Activated T-helper 1 cell treated with anti-CD3 and anti-CD28 coated beads, Interleukin-12 subunit alpha, Interleukin-12 subunit beta, Interleukin-2, Interleukin-4 antibody, amounts not matched to agents 30 ng/mL and 10 ng/mL and 1 ng/mL, durations not matched to agents 14 hours and 24 hours and 36 hours (primary cell): ENCODE measurements at regions not wholly inside any gene's neighbourhood (a gene's known extent, or its start where the extent isn't known, plus 50 kb on each side); places are given as distances from the start of the nearest gene placed in this dataset.

Experiments
- DNase-seq: peaks from one replicate; pipeline ENCODE4 v3.0.0; 2021; ENCODE audit warnings: low spot score
- H3K27ac Mint-ChIP-seq: one replicate; pipeline ENCODE4 v1.8.0; 2021; ENCODE audit warnings: mild to moderate bottlenecking, mixed read lengths
- H3K27me3 Mint-ChIP-seq: one replicate; pipeline ENCODE4 v1.8.0; 2022; ENCODE audit warnings: mild to moderate bottlenecking, moderate library complexity, mixed read lengths; ENCODE audit not compliant: insufficient read depth
- H3K36me3 Mint-ChIP-seq: one replicate; pipeline ENCODE4 v1.8.0; 2021; ENCODE audit warnings: low read depth, mixed read lengths
- H3K4me1 Mint-ChIP-seq: one replicate; pipeline ENCODE4 v1.8.0; 2021; ENCODE audit warnings: low read depth, mixed read lengths
- H3K4me3 Mint-ChIP-seq: one replicate; pipeline ENCODE4 v1.8.0; 2021; ENCODE audit warnings: mild to moderate bottlenecking, moderate library complexity, mixed read lengths
- H3K9me3 Mint-ChIP-seq: one replicate; pipeline ENCODE4 v1.8.0; 2021; ENCODE audit warnings: mixed read lengths
- intact Hi-C: fragments of 100-400 bp; cut with micrococcal nuclease; formaldehyde crosslinking; loops from one replicate; pipeline ENCODE4 v1.15.1; 2024

GRCh38 chr3:76949462-76949861 lies 90.4 kb upstream of the ROBO2 start:
- Mint-ChIP-seq H3K4me1 (no peaks in the 10 kb centered on the region), H3K36me3 (no peaks in the 10 kb centered on the region), H3K4me3 (no peak overlapping the region), H3K9me3 (peaks cover 16% of the 10 kb centered on the region), H3K27ac (no peak overlapping the region), H3K27me3 (no peaks in the 10 kb centered on the region)
- no peak for DNase-seq
- intact Hi-C loops, result no loop called here

- DNase-seq, result no peak
- Mint-ChIP-seq H3K36me3 (no peaks in the 10 kb centered on the region), H3K4me1 (no peaks in the 10 kb centered on the region), H3K27ac (no peak overlapping the region), H3K9me3 (peaks cover 21% of the 10 kb centered on the region), H3K27me3 (no peaks in the 10 kb centered on the region), H3K4me3 (no peak overlapping the region)
- intact Hi-C loops, result no loop called here
Observed at GRCh38 chr3:76950590-76950989, 89.3 kb upstream of the ROBO2 start.

- intact Hi-C loops, result no loop called here
- no peaks in the 10 kb centered on the region for H3K4me1 Mint-ChIP-seq
- H3K9me3 Mint-ChIP-seq, result peaks cover 16% of the 10 kb centered on the region
- no peak overlapping the region for H3K4me3 Mint-ChIP-seq
- no peaks in the 10 kb centered on the region for H3K36me3 Mint-ChIP-seq
- no peaks in the 10 kb centered on the region for H3K27me3 Mint-ChIP-seq
- no peak overlapping the region for H3K27ac Mint-ChIP-seq
- DNase-seq, result no peak
Observed at GRCh38 chr3:76954412-76954811, 85.5 kb upstream of the ROBO2 start.

GRCh38 chr3:76958274-76958673 lies 81.6 kb upstream of the ROBO2 start:
- Mint-ChIP-seq H3K27ac (no peak overlapping the region), H3K27me3 (no peaks in the 10 kb centered on the region), H3K4me1 (no peaks in the 10 kb centered on the region), H3K9me3 (peaks cover 5% of the 10 kb centered on the region), H3K4me3 (no peak overlapping the region), H3K36me3 (no peaks in the 10 kb centered on the region)
- intact Hi-C loops, result no loop called here
- no peak for DNase-seq

- no peaks in the 10 kb centered on the region for H3K36me3 Mint-ChIP-seq
- no peaks in the 10 kb centered on the region for H3K27me3 Mint-ChIP-seq
- no peak overlapping the region for H3K27ac Mint-ChIP-seq
- intact Hi-C loops, result no loop called here
- H3K9me3 Mint-ChIP-seq, result peaks cover 4% of the 10 kb centered on the region
- H3K4me3 Mint-ChIP-seq, result no peak overlapping the region
- no peaks in the 10 kb centered on the region for H3K4me1 Mint-ChIP-seq
- no peak for DNase-seq
Observed at GRCh38 chr3:76958861-76959260, 81.0 kb upstream of the ROBO2 start.

- Mint-ChIP-seq H3K4me3 (no peak overlapping the region), H3K27me3 (no peaks in the 10 kb centered on the region), H3K9me3 (peaks cover 5% of the 10 kb centered on the region), H3K36me3 (no peaks in the 10 kb centered on the region), H3K4me1 (no peaks in the 10 kb centered on the region), H3K27ac (no peak overlapping the region)
- intact Hi-C loops, result no loop called here
- DNase-seq, result no peak
Observed at GRCh38 chr3:76961284-76961683, 78.6 kb upstream of the ROBO2 start.

GRCh38 chr3:76965122-76965725 lies 74.7 kb upstream of the ROBO2 start:
- intact Hi-C loops, result no loop called here
- Mint-ChIP-seq H3K4me3 (no peak overlapping the region), H3K36me3 (no peaks in the 10 kb centered on the region), H3K27ac (no peak overlapping the region), H3K4me1 (no peaks in the 10 kb centered on the region), H3K9me3 (peaks cover 10% of the 10 kb centered on the region), H3K27me3 (no peaks in the 10 kb centered on the region)
- no peak for DNase-seq

- peaks cover 10% of the 10 kb centered on the region for H3K9me3 Mint-ChIP-seq
- intact Hi-C loops, result no loop called here
- H3K4me3 Mint-ChIP-seq, result no peak overlapping the region
- H3K27me3 Mint-ChIP-seq, result no peaks in the 10 kb centered on the region
- H3K27ac Mint-ChIP-seq, result no peak overlapping the region
- H3K36me3 Mint-ChIP-seq, result no peaks in the 10 kb centered on the region
- no peak for DNase-seq
- no peaks in the 10 kb centered on the region for H3K4me1 Mint-ChIP-seq
Observed at GRCh38 chr3:76969471-76969870, 70.4 kb upstream of the ROBO2 start.

GRCh38 chr3:76969996-76970615 lies 69.8 kb upstream of the ROBO2 start:
- Mint-ChIP-seq H3K4me1 (no peaks in the 10 kb centered on the region), H3K36me3 (no peaks in the 10 kb centered on the region), H3K27me3 (no peaks in the 10 kb centered on the region), H3K9me3 (peaks cover 10% of the 10 kb centered on the region), H3K4me3 (no peak overlapping the region), H3K27ac (no peak overlapping the region)
- intact Hi-C loops, result no loop called here
- no peak for DNase-seq

- Mint-ChIP-seq H3K27ac (no peak overlapping the region), H3K4me1 (no peaks in the 10 kb centered on the region), H3K36me3 (no peaks in the 10 kb centered on the region), H3K27me3 (no peaks in the 10 kb centered on the region), H3K4me3 (no peak overlapping the region), H3K9me3 (no peaks in the 10 kb centered on the region)
- no peak for DNase-seq
- intact Hi-C loops, result no loop called here
Observed at GRCh38 chr3:76972624-76973296, 67.1 kb upstream of the ROBO2 start.

GRCh38 chr3:76976996-76977395 lies 62.9 kb upstream of the ROBO2 start:
- no peak for DNase-seq
- intact Hi-C loops, result no loop called here
- Mint-ChIP-seq H3K27me3 (no peaks in the 10 kb centered on the region), H3K9me3 (peaks cover 3% of the 10 kb centered on the region), H3K36me3 (no peaks in the 10 kb centered on the region), H3K4me3 (no peak overlapping the region), H3K27ac (no peak overlapping the region), H3K4me1 (no peaks in the 10 kb centered on the region)

GRCh38 chr3:76985645-76986044 lies 54.3 kb upstream of the ROBO2 start:
- intact Hi-C loops, result no loop called here
- Mint-ChIP-seq H3K27me3 (no peaks in the 10 kb centered on the region), H3K9me3 (no peaks in the 10 kb centered on the region), H3K27ac (no peak overlapping the region), H3K36me3 (no peaks in the 10 kb centered on the region), H3K4me1 (no peaks in the 10 kb centered on the region), H3K4me3 (no peak overlapping the region)
- DNase-seq, result no peak

- DNase-seq, result no peak
- no peak overlapping the region for H3K27ac Mint-ChIP-seq
- intact Hi-C loops, result no loop called here
- H3K4me3 Mint-ChIP-seq, result no peak overlapping the region
- H3K4me1 Mint-ChIP-seq, result no peaks in the 10 kb centered on the region
- H3K27me3 Mint-ChIP-seq, result no peaks in the 10 kb centered on the region
- no peaks in the 10 kb centered on the region for H3K36me3 Mint-ChIP-seq
- no peaks in the 10 kb centered on the region for H3K9me3 Mint-ChIP-seq
Observed at GRCh38 chr3:76986876-76987474, 52.9 kb upstream of the ROBO2 start.
